B cell (primary cell): ENCODE measurements at regions not wholly inside any gene's neighbourhood (a gene's known extent, or its start where the extent isn't known, plus 50 kb on each side); places are given as distances from the start of the nearest gene placed in this dataset.

ENCODE experiments used
- ATAC-seq: fragments of 200-7000 bp; cut with Tn5 transposase; one replicate; pipeline ENCODE4 v1.10.0; 2021; ENCODE audit warnings: low read depth, mild to moderate bottlenecking, moderate number of reproducible peaks, moderate library complexity
- CTCF ChIA-PET: fragments of 350-600 bp; sonication (Branson Sonifier 250); formaldehyde crosslinking; loops from one replicate; lab custom pipeline; 2021; ENCODE audit warnings: antibody characterized with exemption, inconsistent platforms; lab: Charles Lee
- POLR2A ChIA-PET: fragments of 350-600 bp; sonication (Branson Sonifier 250); formaldehyde crosslinking; loops from one replicate; lab custom pipeline; 2021; ENCODE audit warnings: antibody characterized with exemption; lab: Charles Lee
- DNase-seq: peaks from one replicate; pipeline ENCODE4 v3.0.0; 2013
- H2AFZ ChIP-seq: 2 replicates; pipeline ENCODE4 v1.6.1; 2012; ENCODE audit warnings: mild to moderate bottlenecking, low read depth, low read length; ENCODE audit not compliant: insufficient read depth, poor library complexity, severe bottlenecking
- H3K27ac ChIP-seq, 2 donors: 1 replicate in 1 of 2; 2 replicates in 1 of 2; pipeline ENCODE4 v1.5.1; 2012 to 2013; ENCODE audit warnings: low read length in 2 of 2, mild to moderate bottlenecking in 2 of 2, moderate library complexity in 1 of 2
- H3K27me3 ChIP-seq, 4 experiments: fragments of 200-600 bp in 1 of 4; sonication (generic) in 1 of 4; replicated peaks in 1 of 4; 1 replicate in 2 of 4; 2 replicates in 2 of 4; pipeline versions ENCODE4 v1.6.1 to v1.7.0; 2013 to 2016; ENCODE audit warnings: low read length in 3 of 4, mild to moderate bottlenecking in 2 of 4, mixed read lengths in 1 of 4, moderate library complexity in 1 of 4; ENCODE audit not compliant: insufficient read depth in 4 of 4, control insufficient read depth in 3 of 4; ENCODE audit errors: control extremely low read depth in 1 of 4
- H3K36me3 ChIP-seq, 2 experiments: replicated peaks in 1 of 2; 1 replicate in 1 of 2; 2 replicates in 1 of 2; pipeline versions ENCODE4 v1.6.1 to v1.7.1; 2013; ENCODE audit warnings: low read length in 1 of 2; ENCODE audit not compliant: insufficient read depth in 2 of 2, control insufficient read depth in 1 of 2; ENCODE audit errors: control extremely low read depth in 1 of 2, extremely low read depth in 1 of 2
- H3K4me1 ChIP-seq, 2 donors: fragments of 200-600 bp in 1 of 2; sonication (generic) in 1 of 2; 1 replicate in 1 of 2; 2 replicates in 1 of 2; pipeline versions ENCODE4 v1.5.1 to v1.6.1; 2013 to 2017; ENCODE audit warnings: low read length in 2 of 2; ENCODE audit not compliant: control insufficient read depth in 2 of 2, insufficient read depth in 2 of 2
- H3K4me2 ChIP-seq: replicated peaks from 2 replicates; pipeline ENCODE3; 2012; ENCODE audit warnings: mild to moderate bottlenecking, low read depth, low read length; ENCODE audit not compliant: poor library complexity, severe bottlenecking
- H3K4me3 ChIP-seq, 5 experiments: fragments of 200-600 bp in 1 of 5; sonication (generic) in 1 of 5; 1 replicate in 3 of 5; 2 replicates in 2 of 5; pipeline versions ENCODE4 v1.5.1 to v1.7.0; 2011 to 2016; ENCODE audit warnings: low read length in 4 of 5, mild to moderate bottlenecking in 4 of 5, low read depth in 2 of 5, control low read depth in 1 of 5, moderate library complexity in 1 of 5; ENCODE audit not compliant: insufficient read depth in 1 of 5; ENCODE audit errors: control extremely low read depth in 1 of 5, extremely low read depth in 1 of 5
- H3K79me2 ChIP-seq: fragments of 200-600 bp; sonication (generic); one replicate; pipeline ENCODE4 v1.6.0; 2016; ENCODE audit warnings: low read length; ENCODE audit not compliant: control insufficient read depth, insufficient read depth
- H3K9ac ChIP-seq: fragments of 200-600 bp; sonication (generic); 2 replicates; pipeline ENCODE4 v1.6.1; 2017; ENCODE audit warnings: mild to moderate bottlenecking, low read length, moderate library complexity
- H3K9me3 ChIP-seq, 3 donors: one replicate each; pipeline versions ENCODE4 v1.6.1 to v1.7.1; 2013; ENCODE audit warnings: low read length in 2 of 3; ENCODE audit not compliant: control insufficient read depth in 2 of 3, insufficient read depth in 1 of 3; ENCODE audit errors: control extremely low read depth in 1 of 3
- H4K20me1 ChIP-seq: 2 replicates; pipeline ENCODE4 v1.6.0; 2012; ENCODE audit warnings: mild to moderate bottlenecking, low read length; ENCODE audit not compliant: insufficient read depth, control insufficient read depth, poor library complexity, severe bottlenecking
- H3K27ac Mint-ChIP-seq: one replicate; pipeline ENCODE4 v1.8.0; 2021; ENCODE audit warnings: mixed read lengths
- H3K27me3 Mint-ChIP-seq: one replicate; pipeline ENCODE4 v1.8.0; 2021; ENCODE audit warnings: mixed read lengths
- H3K4me1 Mint-ChIP-seq: one replicate; pipeline ENCODE4 v1.8.0; 2021; ENCODE audit warnings: mixed read lengths
- H3K4me3 Mint-ChIP-seq: one replicate; pipeline ENCODE4 v1.8.0; 2021; ENCODE audit warnings: mixed read lengths
- H3K9me3 Mint-ChIP-seq: one replicate; pipeline ENCODE4 v1.8.0; 2022; ENCODE audit warnings: mixed read lengths; ENCODE audit not compliant: insufficient read depth
- CTCF ChIP-seq: fragments of 200-600 bp; IDR thresholded peaks from one replicate; pipeline ENCODE4 v1.8.0; 2022; ENCODE audit warnings: antibody characterized with exemption, mild to moderate bottlenecking
- EZH2 ChIP-seq: IDR thresholded peaks from 2 replicates; pipeline ENCODE4 v1.6.1; 2012; ENCODE audit warnings: borderline replicate concordance, low read depth, mild to moderate bottlenecking, moderate library complexity, low read length; ENCODE audit not compliant: insufficient read depth, poor library complexity, severe bottlenecking
- WGBS: methylation state at CpG from one replicate; pipeline ENCODE4 v1.1.5; 2013; ENCODE audit warnings: missing lambda C conversion rate; ENCODE audit not compliant: insufficient coverage; 5-methylcytosine and 5-hydroxymethylcytosine counted together
- intact Hi-C: fragments of 100-400 bp; cut with micrococcal nuclease; formaldehyde crosslinking; loops from one replicate; pipeline ENCODE4 v1.10.0; 2022

- Mint-ChIP-seq H3K9me3 (no peaks in the 10 kb centered on the region), H3K27ac (no peak overlapping the region), H3K4me3 (no peak overlapping the region), H3K27me3 (no peaks in the 10 kb centered on the region), H3K4me1 (no peaks in the 10 kb centered on the region)
- DNase-seq: no peak
- Histone ChIP-seq H3K4me2 (no peak overlapping the region), H3K79me2 (no peaks in the 10 kb centered on the region), H4K20me1 (no peaks in the 10 kb centered on the region), H3K4me1 (no peaks in the 10 kb centered on the region), H3K36me3 (no peaks in the 10 kb centered on the region), H3K27ac (no peak overlapping the region), H3K4me3 (no peak overlapping the region), H3K9ac (no peak overlapping the region), H2AFZ (no peak overlapping the region), H3K9me3 (no peaks in the 10 kb centered on the region), H3K27me3 (no peaks in the 10 kb centered on the region)
- CTCF ChIA-PET: no interaction called here
- POLR2A ChIA-PET: no interaction called here
- no peak for TF ChIP-seq EZH2
- TF ChIP-seq CTCF: no peak
- intact Hi-C loops: no loop called here
- WGBS: 94% methylated on average over 4 of the region's 4 CpGs
- no peak for ATAC-seq
Measured at GRCh38 chr12:114990381-114990780, 306.4 kb upstream of the TBX3 start.

- WGBS: 80% methylated on average over 1 of the region's 1 CpG
- intact Hi-C loops: no loop called here
Measured at GRCh38 chr12:114986849-114987248, 302.9 kb upstream of the TBX3 start.

More at GRCh38 chr12:114986849-114987248, 302.9 kb upstream of the TBX3 start:
- H3K27me3 Mint-ChIP-seq: no peaks in the 10 kb centered on the region
- H3K4me2 ChIP-seq: no peak overlapping the region
- H3K9me3 Mint-ChIP-seq: no peaks in the 10 kb centered on the region
- ChIA-PET CTCF (no interaction called here), POLR2A (no interaction called here)
- H4K20me1 ChIP-seq: no peaks in the 10 kb centered on the region
- ATAC-seq: no peak
- H3K4me3 ChIP-seq: no peak overlapping the region
- no peak for TF ChIP-seq EZH2
- TF ChIP-seq CTCF: no peak
- no peak overlapping the region for H3K27ac Mint-ChIP-seq
- no peaks in the 10 kb centered on the region for H3K4me1 Mint-ChIP-seq
- peaks cover 0 to 2% (median 0%) of the 10 kb centered on the region in 3 donors for H3K9me3 ChIP-seq
- no peaks in the 10 kb centered on the region for H3K36me3 ChIP-seq
- H3K79me2 ChIP-seq: no peaks in the 10 kb centered on the region
- H3K27ac ChIP-seq: no peak overlapping the region
- H3K9ac ChIP-seq: no peak overlapping the region
- no peaks in the 10 kb centered on the region for H3K4me1 ChIP-seq
- H3K4me3 Mint-ChIP-seq: no peak overlapping the region
- DNase-seq: no peak
- H2AFZ ChIP-seq: no peak overlapping the region
- no peaks in the 10 kb centered on the region for H3K27me3 ChIP-seq
